ENCODE measurements at regions not wholly inside any gene's neighbourhood (a gene's known extent, or its start where the extent isn't known, plus 50 kb on each side); places are given as distances from the start of the nearest gene placed in this dataset.

DNA sequence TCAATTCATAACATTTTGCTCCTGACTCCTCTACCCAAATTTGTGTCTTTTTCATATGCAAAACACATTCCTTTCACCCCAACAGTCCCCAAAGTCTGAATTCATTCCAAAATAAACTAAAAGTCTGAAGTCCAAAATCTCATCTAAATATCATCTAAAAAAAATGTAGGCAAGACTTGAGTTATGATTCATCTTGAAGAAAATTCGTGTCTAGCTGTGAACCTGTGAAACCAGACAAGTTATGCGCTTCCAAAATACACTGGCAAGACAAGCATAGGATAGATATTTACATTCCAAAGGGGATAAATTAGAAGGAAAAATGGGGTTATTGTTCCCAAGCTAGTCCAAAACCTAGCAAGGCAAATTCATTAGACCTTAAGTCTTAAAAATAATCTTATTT is 1302.0 kb upstream of the GBE1 start (continued):
- TF ChIP-seq, protein P1, sequence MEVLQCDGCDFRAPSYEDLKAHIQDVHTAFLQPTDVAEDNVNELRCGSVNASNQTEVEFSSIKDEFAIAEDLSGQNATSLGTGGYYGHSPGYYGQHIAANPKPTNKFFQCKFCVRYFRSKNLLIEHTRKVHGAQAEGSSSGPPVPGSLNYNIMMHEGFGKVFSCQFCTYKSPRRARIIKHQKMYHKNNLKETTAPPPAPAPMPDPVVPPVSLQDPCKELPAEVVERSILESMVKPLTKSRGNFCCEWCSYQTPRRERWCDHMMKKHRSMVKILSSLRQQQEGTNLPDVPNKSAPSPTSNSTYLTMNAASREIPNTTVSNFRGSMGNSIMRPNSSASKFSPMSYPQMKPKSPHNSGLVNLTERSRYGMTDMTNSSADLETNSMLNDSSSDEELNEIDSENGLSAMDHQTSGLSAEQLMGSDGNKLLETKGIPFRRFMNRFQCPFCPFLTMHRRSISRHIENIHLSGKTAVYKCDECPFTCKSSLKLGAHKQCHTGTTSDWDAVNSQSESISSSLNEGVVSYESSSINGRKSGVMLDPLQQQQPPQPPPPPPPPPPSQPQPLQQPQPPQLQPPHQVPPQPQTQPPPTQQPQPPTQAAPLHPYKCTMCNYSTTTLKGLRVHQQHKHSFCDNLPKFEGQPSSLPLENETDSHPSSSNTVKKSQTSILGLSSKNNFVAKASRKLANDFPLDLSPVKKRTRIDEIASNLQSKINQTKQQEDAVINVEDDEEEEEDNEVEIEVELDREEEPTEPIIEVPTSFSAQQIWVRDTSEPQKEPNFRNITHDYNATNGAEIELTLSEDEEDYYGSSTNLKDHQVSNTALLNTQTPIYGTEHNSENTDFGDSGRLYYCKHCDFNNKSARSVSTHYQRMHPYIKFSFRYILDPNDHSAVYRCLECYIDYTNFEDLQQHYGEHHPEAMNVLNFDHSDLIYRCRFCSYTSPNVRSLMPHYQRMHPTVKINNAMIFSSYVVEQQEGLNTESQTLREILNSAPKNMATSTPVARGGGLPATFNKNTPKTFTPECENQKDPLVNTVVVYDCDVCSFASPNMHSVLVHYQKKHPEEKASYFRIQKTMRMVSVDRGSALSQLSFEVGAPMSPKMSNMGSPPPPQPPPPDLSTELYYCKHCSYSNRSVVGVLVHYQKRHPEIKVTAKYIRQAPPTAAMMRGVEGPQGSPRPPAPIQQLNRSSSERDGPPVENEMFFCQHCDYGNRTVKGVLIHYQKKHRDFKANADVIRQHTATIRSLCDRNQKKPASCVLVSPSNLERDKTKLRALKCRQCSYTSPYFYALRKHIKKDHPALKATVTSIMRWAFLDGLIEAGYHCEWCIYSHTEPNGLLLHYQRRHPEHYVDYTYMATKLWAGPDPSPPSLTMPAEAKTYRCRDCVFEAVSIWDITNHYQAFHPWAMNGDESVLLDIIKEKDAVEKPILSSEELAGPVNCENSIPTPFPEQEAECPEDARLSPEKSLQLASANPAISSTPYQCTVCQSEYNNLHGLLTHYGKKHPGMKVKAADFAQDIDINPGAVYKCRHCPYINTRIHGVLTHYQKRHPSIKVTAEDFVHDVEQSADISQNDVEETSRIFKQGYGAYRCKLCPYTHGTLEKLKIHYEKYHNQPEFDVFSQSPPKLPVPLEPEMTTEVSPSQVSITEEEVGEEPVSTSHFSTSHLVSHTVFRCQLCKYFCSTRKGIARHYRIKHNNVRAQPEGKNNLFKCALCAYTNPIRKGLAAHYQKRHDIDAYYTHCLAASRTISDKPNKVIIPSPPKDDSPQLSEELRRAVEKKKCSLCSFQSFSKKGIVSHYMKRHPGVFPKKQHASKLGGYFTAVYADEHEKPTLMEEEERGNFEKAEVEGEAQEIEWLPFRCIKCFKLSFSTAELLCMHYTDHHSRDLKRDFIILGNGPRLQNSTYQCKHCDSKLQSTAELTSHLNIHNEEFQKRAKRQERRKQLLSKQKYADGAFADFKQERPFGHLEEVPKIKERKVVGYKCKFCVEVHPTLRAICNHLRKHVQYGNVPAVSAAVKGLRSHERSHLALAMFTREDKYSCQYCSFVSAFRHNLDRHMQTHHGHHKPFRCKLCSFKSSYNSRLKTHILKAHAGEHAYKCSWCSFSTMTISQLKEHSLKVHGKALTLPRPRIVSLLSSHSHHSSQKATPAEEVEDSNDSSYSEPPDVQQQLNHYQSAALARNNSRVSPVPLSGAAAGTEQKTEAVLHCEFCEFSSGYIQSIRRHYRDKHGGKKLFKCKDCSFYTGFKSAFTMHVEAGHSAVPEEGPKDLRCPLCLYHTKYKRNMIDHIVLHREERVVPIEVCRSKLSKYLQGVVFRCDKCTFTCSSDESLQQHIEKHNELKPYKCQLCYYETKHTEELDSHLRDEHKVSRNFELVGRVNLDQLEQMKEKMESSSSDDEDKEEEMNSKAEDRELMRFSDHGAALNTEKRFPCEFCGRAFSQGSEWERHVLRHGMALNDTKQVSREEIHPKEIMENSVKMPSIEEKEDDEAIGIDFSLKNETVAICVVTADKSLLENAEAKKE (CRISPR knock-in tag; IDR thresholded peaks at IDR 0.05) = no peak
- no peak for TF ChIP-seq POLR2AphosphoS5 (IDR thresholded peaks at IDR 0.05; ENCODE audit: low read depth)

DNA sequence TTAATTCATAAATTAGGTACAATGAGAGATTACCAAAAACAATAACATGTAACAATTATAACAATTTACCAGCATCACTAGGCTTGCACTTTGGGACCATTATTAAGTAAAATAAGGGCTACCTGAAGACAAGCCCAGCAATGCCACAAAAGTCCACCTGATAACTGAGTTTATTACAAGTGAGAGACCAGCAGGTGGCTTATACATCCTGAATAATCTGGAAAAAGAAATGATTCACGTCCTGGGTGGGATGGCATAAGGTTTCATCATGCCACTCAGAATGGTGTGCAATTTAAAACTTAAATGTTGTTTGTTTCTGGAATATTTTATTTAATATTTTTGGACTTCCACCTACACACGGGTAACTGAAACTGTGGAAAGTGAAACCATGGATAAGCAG is 1287.1 kb upstream of the GBE1 start:
- H3K9me3 Mint-ChIP-seq = no peaks in the 10 kb centered on the region
- H3K36me3 Mint-ChIP-seq (ENCODE audit: low read depth) = no peaks in the 10 kb centered on the region
- no peak overlapping the region for H3K27ac ChIP-seq (ENCODE audit: low read depth)
- H3K4me2 ChIP-seq = no peak overlapping the region
- TF ChIP-seq, protein P2, sequence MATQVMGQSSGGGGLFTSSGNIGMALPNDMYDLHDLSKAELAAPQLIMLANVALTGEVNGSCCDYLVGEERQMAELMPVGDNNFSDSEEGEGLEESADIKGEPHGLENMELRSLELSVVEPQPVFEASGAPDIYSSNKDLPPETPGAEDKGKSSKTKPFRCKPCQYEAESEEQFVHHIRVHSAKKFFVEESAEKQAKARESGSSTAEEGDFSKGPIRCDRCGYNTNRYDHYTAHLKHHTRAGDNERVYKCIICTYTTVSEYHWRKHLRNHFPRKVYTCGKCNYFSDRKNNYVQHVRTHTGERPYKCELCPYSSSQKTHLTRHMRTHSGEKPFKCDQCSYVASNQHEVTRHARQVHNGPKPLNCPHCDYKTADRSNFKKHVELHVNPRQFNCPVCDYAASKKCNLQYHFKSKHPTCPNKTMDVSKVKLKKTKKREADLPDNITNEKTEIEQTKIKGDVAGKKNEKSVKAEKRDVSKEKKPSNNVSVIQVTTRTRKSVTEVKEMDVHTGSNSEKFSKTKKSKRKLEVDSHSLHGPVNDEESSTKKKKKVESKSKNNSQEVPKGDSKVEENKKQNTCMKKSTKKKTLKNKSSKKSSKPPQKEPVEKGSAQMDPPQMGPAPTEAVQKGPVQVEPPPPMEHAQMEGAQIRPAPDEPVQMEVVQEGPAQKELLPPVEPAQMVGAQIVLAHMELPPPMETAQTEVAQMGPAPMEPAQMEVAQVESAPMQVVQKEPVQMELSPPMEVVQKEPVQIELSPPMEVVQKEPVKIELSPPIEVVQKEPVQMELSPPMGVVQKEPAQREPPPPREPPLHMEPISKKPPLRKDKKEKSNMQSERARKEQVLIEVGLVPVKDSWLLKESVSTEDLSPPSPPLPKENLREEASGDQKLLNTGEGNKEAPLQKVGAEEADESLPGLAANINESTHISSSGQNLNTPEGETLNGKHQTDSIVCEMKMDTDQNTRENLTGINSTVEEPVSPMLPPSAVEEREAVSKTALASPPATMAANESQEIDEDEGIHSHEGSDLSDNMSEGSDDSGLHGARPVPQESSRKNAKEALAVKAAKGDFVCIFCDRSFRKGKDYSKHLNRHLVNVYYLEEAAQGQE (IDR thresholded peaks at IDR 0.05; ENCODE audit: unreplicated experiment) = no peak
- no peak overlapping the region for H3K4me3 ChIP-seq
- H3K79me2 ChIP-seq (replicated peaks; ENCODE audit: insufficient read depth) = no peaks in the 10 kb centered on the region
- no peaks in the 10 kb centered on the region for H4K20me1 ChIP-seq (replicated peaks; ENCODE audit: insufficient read depth)
- no peaks in the 10 kb centered on the region for H3K9me2 ChIP-seq (ENCODE audit: insufficient read depth)
- no peaks in the 10 kb centered on the region for H3K27me3 ChIP-seq (ENCODE audit: insufficient read depth)
- ATAC-seq = no peak
- H3F3A ChIP-seq (replicated peaks; ENCODE audit: low read depth) = no peaks in the 10 kb centered on the region
- no peak overlapping the region for H3K4me3 Mint-ChIP-seq
- H3K27ac Mint-ChIP-seq = no peak overlapping the region
- H3K27me3 Mint-ChIP-seq (ENCODE audit: insufficient read depth, low read depth, poor library complexity) = no peaks in the 10 kb centered on the region
- H2AFZ ChIP-seq = no peak overlapping the region
- no peaks in the 10 kb centered on the region for H3K4me1 Mint-ChIP-seq
- DNase-seq (ENCODE audit: low spot score) = no peak
- H3K4me1 ChIP-seq (ENCODE audit: insufficient read depth) = no peaks in the 10 kb centered on the region
- no peaks in the 10 kb centered on the region for H3K36me3 ChIP-seq (ENCODE audit: insufficient read depth)
